ENCODE measurements at regions not wholly inside any gene's neighbourhood (a gene's known extent, or its start where the extent isn't known, plus 50 kb on each side); places are given as distances from the start of the nearest gene placed in this dataset.

- Histone ChIP-seq H2AFZ (ENCODE audit: low read length) (no peak overlapping the region), H3K4me1 (ENCODE audit: control insufficient read depth, extremely low read depth, insufficient read depth, low read length) (no peaks in the 10 kb centered on the region), H3K27ac (ENCODE audit: insufficient read depth, low read length) (no peak overlapping the region), H4K20me1 (ENCODE audit: control insufficient read depth, extremely low read depth, insufficient read depth, low read length) (no peaks in the 10 kb centered on the region), H3K27me3 (ENCODE audit: control insufficient read depth, insufficient read depth, low read length) (no peaks in the 10 kb centered on the region), H3K9me3 (ENCODE audit: control insufficient read depth, insufficient read depth, low read depth, low read length) (no peaks in the 10 kb centered on the region), H3K36me3 (ENCODE audit: control insufficient read depth, insufficient read depth, low read length) (no peaks in the 10 kb centered on the region), H3K79me2 (ENCODE audit: control insufficient read depth, insufficient read depth, low read length) (no peaks in the 10 kb centered on the region), H3K4me2 (ENCODE audit: extremely low read depth, insufficient read depth, low read length) (no peak overlapping the region), H3K9ac (ENCODE audit: insufficient read depth, low read length) (no peak overlapping the region), H3K4me3 (replicated peaks in 1 of 4; ENCODE audit: control extremely low read depth in 1 of 4, insufficient read depth in 1 of 4, low read depth in 3 of 4, low read length in 4 of 4) (no peak overlapping the region)
- DNase-seq (ENCODE audit: low read depth in 2 of 2), result no peak
- TF ChIP-seq EZH2 (IDR thresholded peaks at IDR 0.05; ENCODE audit: low read length, missing control alignments), result no peak
- no peak for TF ChIP-seq CTCF (conservative IDR thresholded peaks at IDR 0.05 in 1 of 2, IDR thresholded peaks at IDR 0.05 in 1 of 2; ENCODE audit: low read depth in 1 of 2, low read length in 2 of 2)
Observed at GRCh38 chr14:106838991-106839769, 1312.8 kb downstream of the TMEM121 start.

GRCh38 chr14:106840258-106840657 is 1313.9 kb downstream of the TMEM121 start:
- no peak overlapping the region for H3K9ac ChIP-seq (ENCODE audit: insufficient read depth, low read length)

GRCh38 chr14:106840991-106841390 is 1314.6 kb downstream of the TMEM121 start:
- Histone ChIP-seq H3K9ac (ENCODE audit: insufficient read depth, low read length) (no peak overlapping the region), H3K4me2 (ENCODE audit: extremely low read depth, insufficient read depth, low read length) (no peak overlapping the region), H3K27me3 (ENCODE audit: control insufficient read depth, insufficient read depth, low read length) (no peaks in the 10 kb centered on the region), H3K79me2 (ENCODE audit: control insufficient read depth, insufficient read depth, low read length) (no peaks in the 10 kb centered on the region), H3K4me3 (replicated peaks in 1 of 4; ENCODE audit: control extremely low read depth in 1 of 4, insufficient read depth in 1 of 4, low read depth in 3 of 4, low read length in 4 of 4) (no peak overlapping the region), H2AFZ (ENCODE audit: low read length) (no peak overlapping the region), H3K4me1 (ENCODE audit: control insufficient read depth, extremely low read depth, insufficient read depth, low read length) (no peaks in the 10 kb centered on the region), H3K36me3 (ENCODE audit: control insufficient read depth, insufficient read depth, low read length) (no peaks in the 10 kb centered on the region), H3K9me3 (ENCODE audit: control insufficient read depth, insufficient read depth, low read depth, low read length) (no peaks in the 10 kb centered on the region), H3K27ac (ENCODE audit: insufficient read depth, low read length) (no peak overlapping the region), H4K20me1 (ENCODE audit: control insufficient read depth, extremely low read depth, insufficient read depth, low read length) (no peaks in the 10 kb centered on the region)
- DNase-seq (ENCODE audit: low read depth in 2 of 2), result no peak
- TF ChIP-seq CTCF (conservative IDR thresholded peaks at IDR 0.05 in 1 of 2, IDR thresholded peaks at IDR 0.05 in 1 of 2; ENCODE audit: low read depth in 1 of 2, low read length in 2 of 2) (no peak), EZH2 (IDR thresholded peaks at IDR 0.05; ENCODE audit: low read length, missing control alignments) (no peak)

More at GRCh38 chr14:106840258-106840657, 1313.9 kb downstream of the TMEM121 start:
- no peaks in the 10 kb centered on the region for H3K36me3 ChIP-seq (ENCODE audit: control insufficient read depth, insufficient read depth, low read length)
- no peak overlapping the region for H3K4me2 ChIP-seq (ENCODE audit: extremely low read depth, insufficient read depth, low read length)
- no peaks in the 10 kb centered on the region for H4K20me1 ChIP-seq (ENCODE audit: control insufficient read depth, extremely low read depth, insufficient read depth, low read length)
- no peak overlapping the region for H3K27ac ChIP-seq (ENCODE audit: insufficient read depth, low read length)
- TF ChIP-seq EZH2 (IDR thresholded peaks at IDR 0.05; ENCODE audit: low read length, missing control alignments), result no peak
- no peak for TF ChIP-seq CTCF (conservative IDR thresholded peaks at IDR 0.05 in 1 of 2, IDR thresholded peaks at IDR 0.05 in 1 of 2; ENCODE audit: low read depth in 1 of 2, low read length in 2 of 2)
- no peaks in the 10 kb centered on the region for H3K79me2 ChIP-seq (ENCODE audit: control insufficient read depth, insufficient read depth, low read length)
- DNase-seq (ENCODE audit: low read depth in 2 of 2), result no peak
- no peaks in the 10 kb centered on the region for H3K4me1 ChIP-seq (ENCODE audit: control insufficient read depth, extremely low read depth, insufficient read depth, low read length)
- H3K4me3 ChIP-seq (replicated peaks in 1 of 4; ENCODE audit: control extremely low read depth in 1 of 4, insufficient read depth in 1 of 4, low read depth in 3 of 4, low read length in 4 of 4), result no peak overlapping the region
- no peak overlapping the region for H2AFZ ChIP-seq (ENCODE audit: low read length)
- no peaks in the 10 kb centered on the region for H3K27me3 ChIP-seq (ENCODE audit: control insufficient read depth, insufficient read depth, low read length)
- no peaks in the 10 kb centered on the region for H3K9me3 ChIP-seq (ENCODE audit: control insufficient read depth, insufficient read depth, low read depth, low read length)
